Spleen (tissue), 11 donors: ENCODE measurements at regions not wholly inside any gene's neighbourhood (a gene's known extent, or its start where the extent isn't known, plus 50 kb on each side); places are given as distances from the start of the nearest gene placed in this dataset.

Experiments
- DNase-seq: peaks from one replicate; pipeline ENCODE4 v3.0.0-alpha.2; 2020
- H3K27ac ChIP-seq, 8 donors: fragments of 200-600 bp; sonication (generic) in 7 of 8; 1 replicate in 4 of 8; 2 replicates in 4 of 8; pipeline versions ENCODE4 v1.5.0 to v1.8.0; 2016 to 2021; ENCODE audit warnings: inconsistent platforms in 4 of 8, mild to moderate bottlenecking in 4 of 8, moderate library complexity in 1 of 8
- H3K27me3 ChIP-seq, 7 donors: fragments of 200-600 bp; sonication (generic) in 6 of 7; replicated peaks in 1 of 7; 1 replicate in 4 of 7; 2 replicates in 3 of 7; pipeline versions ENCODE4 v1.5.0 to v1.8.0; 2016 to 2021; ENCODE audit warnings: inconsistent platforms in 3 of 7, mild to moderate bottlenecking in 1 of 7
- H3K36me3 ChIP-seq, 6 donors: fragments of 200-600 bp; sonication (generic) in 5 of 6; 1 replicate in 4 of 6; 2 replicates in 2 of 6; pipeline versions ENCODE4 v1.5.0 to v1.8.0; 2016 to 2021; ENCODE audit warnings: inconsistent platforms in 2 of 6
- H3K4me1 ChIP-seq, 6 donors: fragments of 200-600 bp; sonication (generic) in 5 of 6; 1 replicate in 3 of 6; 2 replicates in 3 of 6; pipeline versions ENCODE4 v1.5.0 to v1.8.0; 2016 to 2021; ENCODE audit warnings: inconsistent platforms in 3 of 6
- H3K4me3 ChIP-seq, 8 donors: fragments of 200-600 bp; sonication (generic) in 7 of 8; 1 replicate in 4 of 8; 2 replicates in 4 of 8; pipeline versions ENCODE4 v1.5.0 to v1.8.0; 2016 to 2021; ENCODE audit warnings: inconsistent platforms in 4 of 8, mild to moderate bottlenecking in 4 of 8, moderate library complexity in 2 of 8
- H3K9me3 ChIP-seq, 8 donors: fragments of 200-600 bp; sonication (generic) in 7 of 8; 1 replicate in 4 of 8; 2 replicates in 4 of 8; pipeline versions ENCODE4 v1.5.0 to v1.8.0; 2016 to 2021; ENCODE audit warnings: inconsistent platforms in 4 of 8
- CTCF ChIP-seq, 11 experiments: fragments of 200-600 bp in 7 of 11; fragments of 450-650 bp in 4 of 11; sonication (generic) in 4 of 11; IDR thresholded peaks in 8 of 11; conservative IDR thresholded peaks in 3 of 11; 1 replicate in 7 of 11; 2 replicates in 4 of 11; pipeline versions ENCODE4 v1.4.0 to v1.8.0; 2016 to 2021; ENCODE audit warnings: antibody characterized with exemption in 11 of 11, inconsistent platforms in 4 of 11, mild to moderate bottlenecking in 1 of 11
- POLR2A ChIP-seq, 3 donors: fragments of 450-650 bp; IDR thresholded peaks; one replicate each; pipeline ENCODE4 v1.5.1; 2017; ENCODE audit warnings: antibody characterized with exemption in 3 of 3, mild to moderate bottlenecking in 1 of 3
- POLR2AphosphoS5 ChIP-seq, 3 donors: sonication (generic); formaldehyde crosslinking; IDR thresholded peaks; one replicate each; pipeline ENCODE4 v1.5.1; 2017; ENCODE audit warnings: antibody characterized with exemption in 3 of 3
- WGBS, 5 donors: extraction: QIAGEN DNeasy Blood & Tissue Kit in 3 of 5; methylation state at CpG; one replicate each; pipeline versions ENCODE4 v1.1.5 to v1.1.7; 2013 to 2018; 5-methylcytosine and 5-hydroxymethylcytosine counted together
- intact Hi-C: fragments of 100-400 bp; cut with DNase I; formaldehyde crosslinking; loops from one replicate; pipeline ENCODE4 v1.15.0; 2023; ENCODE audit warnings: low total_unique reads
- donor health status: healthy with polysubstance abuse.
- donor health status: DM: no; HTN: no; CAD: no; lungs with moderate emphysema.
- donor health status: DM: no; HTN: no; CAD: no.
- donor health status: Bipolar disorder and iron deficiency.
- donor health status: healthy.
- donor health status: DM: no; HTN: no; CAD: no.
- donor health status: DM: yes; HTN: yes; CAD: no.

- peaks cover 0 to 17% (median 13%) of the 10 kb centered on the region in 8 donors for H3K9me3 ChIP-seq
- DNase-seq, result no peak
- H3K4me3 ChIP-seq, result no peak overlapping the region
- no peak overlapping the region for H3K27ac ChIP-seq
- 84 to 89% (median 85%) methylated on average over 4 of the region's 4 CpGs for WGBS, 5 donors
- TF ChIP-seq CTCF (IDR thresholded peaks at IDR 0.05 in 8 of 11, conservative IDR thresholded peaks at IDR 0.05 in 3 of 11) (no peak), POLR2A (IDR thresholded peaks at IDR 0.05) (no peak), POLR2AphosphoS5 (IDR thresholded peaks at IDR 0.05) (no peak)
- intact Hi-C loops, result no loop called here
- H3K4me1 ChIP-seq, result no peaks in the 10 kb centered on the region
- no peaks in the 10 kb centered on the region for H3K36me3 ChIP-seq
- H3K27me3 ChIP-seq, result no peaks in the 10 kb centered on the region
Measured at GRCh38 chr9:118360036-118360435, 655.8 kb downstream of the TLR4 start.

GRCh38 chr9:118362123-118362522, 657.9 kb downstream of the TLR4 start:
- intact Hi-C loops, result no loop called here

GRCh38 chr9:118362596-118362995, 658.4 kb downstream of the TLR4 start:
- Histone ChIP-seq H3K27me3 (no peaks in the 10 kb centered on the region), H3K4me1 (no peaks in the 10 kb centered on the region), H3K9me3 (peaks cover 0 to 17% (median 13%) of the 10 kb centered on the region in 8 donors), H3K36me3 (no peaks in the 10 kb centered on the region), H3K4me3 (no peak overlapping the region), H3K27ac (no peak overlapping the region)
- intact Hi-C loops, result no loop called here
- WGBS, 5 donors, result 67 to 91% (median 74%) methylated on average over 3 of the region's 3 CpGs
- no peak for DNase-seq
- TF ChIP-seq POLR2AphosphoS5 (IDR thresholded peaks at IDR 0.05) (no peak), CTCF (IDR thresholded peaks at IDR 0.05 in 8 of 11, conservative IDR thresholded peaks at IDR 0.05 in 3 of 11) (no peak), POLR2A (IDR thresholded peaks at IDR 0.05) (no peak)

More at GRCh38 chr9:118362123-118362522, 657.9 kb downstream of the TLR4 start:
- Histone ChIP-seq H3K36me3 (no peaks in the 10 kb centered on the region), H3K9me3 (peaks cover 0 to 17% (median 13%) of the 10 kb centered on the region in 8 donors), H3K4me3 (no peak overlapping the region), H3K4me1 (no peaks in the 10 kb centered on the region), H3K27ac (no peak overlapping the region), H3K27me3 (no peaks in the 10 kb centered on the region)
- DNase-seq, result no peak
- 83 to 91% (median 84%) methylated on average over 1 of the region's 1 CpG for WGBS, 5 donors
- TF ChIP-seq POLR2A (IDR thresholded peaks at IDR 0.05) (no peak), CTCF (IDR thresholded peaks at IDR 0.05 in 8 of 11, conservative IDR thresholded peaks at IDR 0.05 in 3 of 11) (no peak), POLR2AphosphoS5 (IDR thresholded peaks at IDR 0.05) (no peak)

- no peaks in the 10 kb centered on the region for H3K4me1 ChIP-seq
- H3K27ac ChIP-seq, result no peak overlapping the region
- TF ChIP-seq POLR2A (IDR thresholded peaks at IDR 0.05) (no peak), POLR2AphosphoS5 (IDR thresholded peaks at IDR 0.05) (no peak), CTCF (IDR thresholded peaks at IDR 0.05 in 8 of 11, conservative IDR thresholded peaks at IDR 0.05 in 3 of 11) (no peak)
- intact Hi-C loops, result no loop called here
- H3K27me3 ChIP-seq, result no peaks in the 10 kb centered on the region
- no peak overlapping the region for H3K4me3 ChIP-seq
- H3K36me3 ChIP-seq, result no peaks in the 10 kb centered on the region
- DNase-seq, result no peak
- peaks cover 0 to 17% (median 13%) of the 10 kb centered on the region in 8 donors for H3K9me3 ChIP-seq
- 76 to 86% (median 79%) methylated on average over 7 of the region's 7 CpGs for WGBS, 5 donors
Measured at GRCh38 chr9:118364266-118365106, 660.3 kb downstream of the TLR4 start.
